ENCODE measurements at regions not wholly inside any gene's neighbourhood (a gene's known extent, or its start where the extent isn't known, plus 50 kb on each side); places are given as distances from the start of the nearest gene placed in this dataset.

- no peak for TF ChIP-seq MLLT10 (CRISPR knock-in tag; IDR thresholded peaks at IDR 0.05)
Measured at GRCh38 chr1:80659161-80659560, 1141.6 kb upstream of the ADGRL2 start (continued).

GRCh38 chr1:80657707-80658106 lies 1143.0 kb upstream of the ADGRL2 start:
- H3K9me3 ChIP-seq (ENCODE audit: low read length) = peaks cover 74% of the 10 kb centered on the region
- FAIRE-seq = no peak

More at GRCh38 chr1:80657707-80658106, 1143.0 kb upstream of the ADGRL2 start:
- Histone ChIP-seq H3K4me1 (ENCODE audit: insufficient read depth, low read length) (peaks cover 10% of the 10 kb centered on the region; the same call in 1 of the 2 replicates), H3K79me2 (ENCODE audit: insufficient read depth, low read length) (no peaks in the 10 kb centered on the region), H3K27me3 (ENCODE audit: control insufficient read depth in 1 of 2, insufficient read depth in 2 of 2, low read length in 2 of 2) (no peaks in the 10 kb centered on the region), H2AFZ (ENCODE audit: low read length) (no peak overlapping the region), H3K27ac (ENCODE audit: extremely low read length, insufficient read depth, low read length) (no peak overlapping the region), H4K20me1 (ENCODE audit: insufficient read depth, low read length) (no peaks in the 10 kb centered on the region), H3K9ac (ENCODE audit: insufficient read depth, low read depth, low read length) (no peak overlapping the region), H3K4me2 (ENCODE audit: low read depth, low read length) (peak overlapping the region; percentile 6; the same call in 1 of the 2 replicates), H3K4me3 (replicated peaks in 1 of 3; ENCODE audit: insufficient read depth in 1 of 3, low read depth in 2 of 3, low read length in 3 of 3) (no peak overlapping the region), H3K36me3 (replicated peaks in 1 of 2; ENCODE audit: control insufficient read depth in 1 of 2, insufficient read depth in 2 of 2, low read length in 2 of 2) (no peaks in the 10 kb centered on the region)
- BruUV-seq (replicated peaks) = no TSS peak
- 20% methylated on average over 1 of the region's 1 CpG for WGBS (ENCODE audit: low lambda C conversion rate)
- in situ Hi-C loops (cut with HindIII; ENCODE audit: extremely low pct_ligation_motif_present, low pct_unique_long_range_greater_than_20kb) (no loop called here), intact Hi-C loops (cut with micrococcal nuclease; ENCODE audit: unreplicated experiment) (no loop called here)
- CTCF ChIA-PET (ENCODE audit: low intra/inter-chr PET ratio, low total read pairs) = no interaction called here
- TF ChIP-seq USF2 (IDR thresholded peaks at IDR 0.05; ENCODE audit: low read depth, low read length) = no peak
- TF ChIP-seq USF2 (CRISPR knock-in tag; IDR thresholded peaks at IDR 0.05; ENCODE audit: borderline replicate concordance) = no peak
- no peak for TF ChIP-seq ZNF549 (CRISPR knock-in tag; IDR thresholded peaks at IDR 0.05)
- TF ChIP-seq FOXA1 (IDR thresholded peaks at IDR 0.05) = no peak
- TF ChIP-seq FOXA1 (CRISPR knock-in tag; IDR thresholded peaks at IDR 0.05) = no peak
- TF ChIP-seq ZSCAN29 (CRISPR knock-in tag; conservative IDR thresholded peaks at IDR 0.05) = no peak
- TF ChIP-seq FOXP1 (IDR thresholded peaks at IDR 0.05) = no peak
- TF ChIP-seq FOXP1 (CRISPR knock-in tag; IDR thresholded peaks at IDR 0.05) = no peak
- no peak for TF ChIP-seq GLI4 (CRISPR knock-in tag; IDR thresholded peaks at IDR 0.05; ENCODE audit: borderline replicate concordance)
- no peak for TF ChIP-seq NCOA2 (CRISPR knock-in tag; IDR thresholded peaks at IDR 0.05)
- TF ChIP-seq ZNF317 (CRISPR knock-in tag; IDR thresholded peaks at IDR 0.05) = no peak
- TF ChIP-seq, protein P1, sequence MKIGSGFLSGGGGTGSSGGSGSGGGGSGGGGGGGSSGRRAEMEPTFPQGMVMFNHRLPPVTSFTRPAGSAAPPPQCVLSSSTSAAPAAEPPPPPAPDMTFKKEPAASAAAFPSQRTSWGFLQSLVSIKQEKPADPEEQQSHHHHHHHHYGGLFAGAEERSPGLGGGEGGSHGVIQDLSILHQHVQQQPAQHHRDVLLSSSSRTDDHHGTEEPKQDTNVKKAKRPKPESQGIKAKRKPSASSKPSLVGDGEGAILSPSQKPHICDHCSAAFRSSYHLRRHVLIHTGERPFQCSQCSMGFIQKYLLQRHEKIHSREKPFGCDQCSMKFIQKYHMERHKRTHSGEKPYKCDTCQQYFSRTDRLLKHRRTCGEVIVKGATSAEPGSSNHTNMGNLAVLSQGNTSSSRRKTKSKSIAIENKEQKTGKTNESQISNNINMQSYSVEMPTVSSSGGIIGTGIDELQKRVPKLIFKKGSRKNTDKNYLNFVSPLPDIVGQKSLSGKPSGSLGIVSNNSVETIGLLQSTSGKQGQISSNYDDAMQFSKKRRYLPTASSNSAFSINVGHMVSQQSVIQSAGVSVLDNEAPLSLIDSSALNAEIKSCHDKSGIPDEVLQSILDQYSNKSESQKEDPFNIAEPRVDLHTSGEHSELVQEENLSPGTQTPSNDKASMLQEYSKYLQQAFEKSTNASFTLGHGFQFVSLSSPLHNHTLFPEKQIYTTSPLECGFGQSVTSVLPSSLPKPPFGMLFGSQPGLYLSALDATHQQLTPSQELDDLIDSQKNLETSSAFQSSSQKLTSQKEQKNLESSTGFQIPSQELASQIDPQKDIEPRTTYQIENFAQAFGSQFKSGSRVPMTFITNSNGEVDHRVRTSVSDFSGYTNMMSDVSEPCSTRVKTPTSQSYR (CRISPR knock-in tag; IDR thresholded peaks at IDR 0.05; ENCODE audit: borderline replicate concordance) = no peak
- TF ChIP-seq ZNF34 (CRISPR knock-in tag; IDR thresholded peaks at IDR 0.05; ENCODE audit: borderline replicate concordance) = no peak
- TF ChIP-seq ZNF101 (CRISPR knock-in tag; IDR thresholded peaks at IDR 0.05; ENCODE audit: borderline replicate concordance, low read depth) = no peak
- no peak for TF ChIP-seq AHR (CRISPR knock-in tag; IDR thresholded peaks at IDR 0.05)
- no peak for DNase-seq (ENCODE audit: low spot score)
- POLR2A ChIA-PET = no interaction called here
- no peak for ATAC-seq

Data from HepG2 (cell line).